Activated gamma-delta T cell treated with anti-CD3 and anti-CD28 coated beads, Interleukin-2, amount 50 U/mL, for 16 hours (primary cell): ENCODE measurements at regions not wholly inside any gene's neighbourhood (a gene's known extent, or its start where the extent isn't known, plus 50 kb on each side); places are given as distances from the start of the nearest gene placed in this dataset.
"Not testable (repeated sequence)": the region's sequence is repeated elsewhere in the genome, so short reads cannot be mapped to it uniquely, and the experiment has no call there.

ENCODE experiments used
- DNase-seq: peaks from one replicate; pipeline ENCODE4 v3.0.0-alpha.2; 2020; ENCODE audit warnings: low read depth

- DNase-seq, result no peak
Measured at GRCh38 chr9:135275571-135276289, 188.3 kb downstream of the OLFM1 start.

- no peak for DNase-seq
Measured at GRCh38 chr9:135277219-135278201, 190.0 kb downstream of the OLFM1 start.

- DNase-seq, result no peak
Measured at GRCh38 chr9:135278586-135278985, 191.1 kb downstream of the OLFM1 start.

- DNase-seq, result no peak
Measured at GRCh38 chr9:135279385-135279784, 191.9 kb downstream of the OLFM1 start.

GRCh38 chr9:135279834-135280393 lies 192.4 kb downstream of the OLFM1 start:
- DNase-seq, result no peak

- no peak for DNase-seq
Measured at GRCh38 chr9:135280666-135281065, 193.2 kb downstream of the OLFM1 start.

- DNase-seq, result no peak
Measured at GRCh38 chr9:135281151-135281550, 193.7 kb downstream of the OLFM1 start.

GRCh38 chr9:135281791-135282737 lies 194.6 kb downstream of the OLFM1 start:
- no peak for DNase-seq

GRCh38 chr9:135282808-135283207 lies 195.3 kb downstream of the OLFM1 start:
- no peak for DNase-seq

GRCh38 chr9:135283671-135284070 lies 195.9 kb upstream of the PPP1R26 start:
- no peak for DNase-seq

- no peak for DNase-seq
Measured at GRCh38 chr9:135284386-135285134, 195.0 kb upstream of the PPP1R26 start.

- DNase-seq, result not testable (repeated sequence)
Measured at GRCh38 chr9:135286187-135286925, 193.2 kb upstream of the PPP1R26 start.

- no peak for DNase-seq
Measured at GRCh38 chr9:135286961-135287360, 192.6 kb upstream of the PPP1R26 start.

GRCh38 chr9:135287627-135288026 lies 192.0 kb upstream of the PPP1R26 start:
- DNase-seq, result no peak

- DNase-seq, result no peak
Measured at GRCh38 chr9:135288054-135288453, 191.5 kb upstream of the PPP1R26 start.

- no peak for DNase-seq
Measured at GRCh38 chr9:135289081-135289491, 190.5 kb upstream of the PPP1R26 start.

- DNase-seq, result no peak
Measured at GRCh38 chr9:135290086-135290485, 189.5 kb upstream of the PPP1R26 start.

GRCh38 chr9:135290566-135290965 lies 189.0 kb upstream of the PPP1R26 start:
- DNase-seq, result no peak

- no peak for DNase-seq
Measured at GRCh38 chr9:135291165-135291564, 188.4 kb upstream of the PPP1R26 start.

GRCh38 chr9:135294836-135295235 lies 184.7 kb upstream of the PPP1R26 start:
- no peak for DNase-seq
